H9 (cell line): ENCODE measurements at regions not wholly inside any gene's neighbourhood (a gene's known extent, or its start where the extent isn't known, plus 50 kb on each side); places are given as distances from the start of the nearest gene placed in this dataset.

Source experiments
- DNase-seq: peaks from one replicate; pipeline ENCODE4 v3.0.0-alpha.2; 2017
- H2AFZ ChIP-seq: one replicate; pipeline ENCODE4 v1.6.1; 2013; ENCODE audit warnings: mild to moderate bottlenecking, low read length, control low read depth, moderate library complexity
- H2AK5ac ChIP-seq: 2 replicates; pipeline ENCODE4 v1.6.1; 2013; ENCODE audit warnings: low read length, control low read depth, mixed read lengths; ENCODE audit not compliant: insufficient read length
- H2BK120ac ChIP-seq: one replicate; pipeline ENCODE4 v1.6.1; 2013; ENCODE audit warnings: low read depth, mild to moderate bottlenecking, low read length, control low read depth, inconsistent platforms; ENCODE audit not compliant: poor library complexity, severe bottlenecking
- H2BK12ac ChIP-seq: 2 replicates; pipeline ENCODE4 v1.6.1; 2013; ENCODE audit warnings: low read length, control low read depth, mixed read lengths, low read depth; ENCODE audit not compliant: insufficient read length
- H2BK15ac ChIP-seq: 2 replicates; pipeline ENCODE4 v1.6.1; 2013; ENCODE audit warnings: low read depth, low read length, control low read depth
- H2BK20ac ChIP-seq: one replicate; pipeline ENCODE4 v1.6.1; 2013; ENCODE audit warnings: low read depth, mild to moderate bottlenecking, low read length, control low read depth, inconsistent platforms; ENCODE audit not compliant: poor library complexity, severe bottlenecking
- H2BK5ac ChIP-seq: 2 replicates; pipeline ENCODE4 v1.6.1; 2013; ENCODE audit warnings: low read length, control low read depth, mixed read lengths; ENCODE audit not compliant: insufficient read length
- H3K14ac ChIP-seq: 2 replicates; pipeline ENCODE4 v1.6.1; 2013; ENCODE audit warnings: low read length, control low read depth; ENCODE audit not compliant: insufficient read depth
- H3K18ac ChIP-seq: 2 replicates; pipeline ENCODE4 v1.6.1; 2013; ENCODE audit warnings: low read depth, mild to moderate bottlenecking, mixed read lengths, low read length, control low read depth; ENCODE audit not compliant: insufficient read length
- H3K23ac ChIP-seq: 2 replicates; pipeline ENCODE4 v1.6.1; 2013; ENCODE audit warnings: low read length, control low read depth, mixed read lengths, low read depth; ENCODE audit not compliant: insufficient read length
- H3K23me2 ChIP-seq: 2 replicates; pipeline ENCODE4 v1.6.1; 2013; ENCODE audit warnings: low read depth, mild to moderate bottlenecking, mixed read lengths, low read length, control low read depth; ENCODE audit not compliant: insufficient read length, poor library complexity, severe bottlenecking
- H3K27ac ChIP-seq: 2 replicates; pipeline ENCODE4 v1.5.1; 2013; ENCODE audit warnings: low read length, control low read depth, mixed read lengths, low read depth; ENCODE audit not compliant: insufficient read length
- H3K27me3 ChIP-seq: 2 replicates; pipeline ENCODE4 v1.6.1; 2013; ENCODE audit warnings: low read length, control low read depth, inconsistent platforms; ENCODE audit not compliant: insufficient read depth
- H3K4ac ChIP-seq: 2 replicates; pipeline ENCODE4 v1.6.1; 2013; ENCODE audit warnings: low read depth, mild to moderate bottlenecking, control low read depth, inconsistent platforms, low read length, moderate library complexity
- H3K4me1 ChIP-seq: 2 replicates; pipeline ENCODE4 v1.6.1; 2013; ENCODE audit warnings: low read length, control low read depth, inconsistent platforms; ENCODE audit not compliant: insufficient read depth
- H3K4me2 ChIP-seq: 2 replicates; pipeline ENCODE4 v1.6.1; 2013; ENCODE audit warnings: low read length, control low read depth, mixed read lengths; ENCODE audit not compliant: insufficient read length, insufficient read depth
- H3K56ac ChIP-seq: 2 replicates; pipeline ENCODE4 v1.6.1; 2013; ENCODE audit warnings: low read depth, mild to moderate bottlenecking, mixed read lengths, low read length, control low read depth; ENCODE audit not compliant: insufficient read length
- H3K79me1 ChIP-seq: 2 replicates; pipeline ENCODE4 v1.6.1; 2013; ENCODE audit warnings: low read depth, mild to moderate bottlenecking, moderate library complexity, low read length, control low read depth, inconsistent platforms; ENCODE audit not compliant: insufficient read depth, poor library complexity, severe bottlenecking
- H3K79me2 ChIP-seq: 2 replicates; pipeline ENCODE4 v1.6.1; 2013; ENCODE audit warnings: low read length, control low read depth, inconsistent platforms; ENCODE audit not compliant: insufficient read depth
- H3K9ac ChIP-seq: 2 replicates; pipeline ENCODE4 v1.6.1; 2013; ENCODE audit warnings: low read length, control low read depth, mixed read lengths; ENCODE audit not compliant: insufficient read length; ENCODE audit errors: extremely low read depth
- H3K9me3 ChIP-seq: one replicate; pipeline ENCODE4 v1.6.1; 2013; ENCODE audit warnings: low read depth, low read length, inconsistent platforms; ENCODE audit not compliant: control insufficient read depth
- H3T11ph ChIP-seq: one replicate; pipeline ENCODE4 v1.6.1; 2013; ENCODE audit warnings: mild to moderate bottlenecking, low read length, control low read depth, inconsistent platforms
- H4K20me1 ChIP-seq: one replicate; pipeline ENCODE4 v1.6.1; 2013; ENCODE audit not compliant: control insufficient read depth, insufficient read length, insufficient read depth
- H4K5ac ChIP-seq: 2 replicates; pipeline ENCODE4 v1.6.1; 2013; ENCODE audit warnings: low read depth, mild to moderate bottlenecking, mixed read lengths, low read length, control low read depth; ENCODE audit not compliant: insufficient read length
- H4K8ac ChIP-seq: replicated peaks from 2 replicates; pipeline ENCODE4 v1.6.1; 2013; ENCODE audit warnings: low read length, control low read depth, mixed read lengths, low read depth; ENCODE audit not compliant: insufficient read length
- H4K91ac ChIP-seq: 2 replicates; pipeline ENCODE4 v1.6.1; 2013; ENCODE audit warnings: low read depth, mild to moderate bottlenecking, moderate library complexity, mixed read lengths, low read length, control low read depth; ENCODE audit not compliant: insufficient read length
- H3K27ac Mint-ChIP-seq, 3 experiments: 2 replicates in 2 of 3; 3 replicates in 1 of 3; pipeline ENCODE4 v1.8.0; 2020 to 2021; ENCODE audit warnings: mixed read lengths in 3 of 3, mild to moderate bottlenecking in 1 of 3, moderate library complexity in 1 of 3
- H3K27me3 Mint-ChIP-seq: 2 replicates; pipeline ENCODE4 v1.8.0; 2021; ENCODE audit warnings: low read depth, mild to moderate bottlenecking, moderate library complexity, mixed read lengths
- H3K36me3 Mint-ChIP-seq, 3 experiments: 2 replicates in 2 of 3; 3 replicates in 1 of 3; pipeline ENCODE4 v1.8.0; 2020 to 2021; ENCODE audit warnings: low read depth in 3 of 3, mixed read lengths in 3 of 3; ENCODE audit not compliant: insufficient read depth in 1 of 3
- H3K4me1 Mint-ChIP-seq, 2 experiments: 2 replicates each; pipeline ENCODE4 v1.8.0; 2020; ENCODE audit warnings: mixed read lengths in 2 of 2
- H3K4me3 Mint-ChIP-seq, 2 experiments: 2 replicates in 1 of 2; 3 replicates in 1 of 2; pipeline ENCODE4 v1.8.0; 2020 to 2021; ENCODE audit warnings: mild to moderate bottlenecking in 2 of 2, mixed read lengths in 2 of 2, moderate library complexity in 1 of 2
- H3K9me3 Mint-ChIP-seq, 2 experiments: 2 replicates in 1 of 2; 3 replicates in 1 of 2; pipeline ENCODE4 v1.8.0; 2020; ENCODE audit warnings: mild to moderate bottlenecking in 2 of 2, mixed read lengths in 2 of 2, moderate library complexity in 1 of 2
- CTCF ChIP-seq: fragments of 200-600 bp; sonication (generic); conservative IDR thresholded peaks from 3 replicates; pipeline ENCODE4 v1.8.0; 2021; ENCODE audit warnings: antibody characterized with exemption, mild to moderate bottlenecking
- whole genome bisulfite sequencing: extraction: QIAGEN DNeasy Blood & Tissue Kit; methylation state at CpG from one replicate; pipeline ENCODE4 v1.1.7; 2013; ENCODE audit warnings: missing lambda C conversion rate, low lambda C conversion rate, mixed read lengths; ENCODE audit not compliant: insufficient read length; ENCODE audit errors: extremely low coverage; 5-methylcytosine and 5-hydroxymethylcytosine counted together

- no peak overlapping the region for H3K27ac ChIP-seq
- H2BK12ac ChIP-seq, result no peak overlapping the region
- no peak overlapping the region for H3T11ph ChIP-seq
- H4K20me1 ChIP-seq, result no peaks in the 10 kb centered on the region
- H3K23me2 ChIP-seq, result no peaks in the 10 kb centered on the region
- peaks cover 9% of the 10 kb centered on the region for H3K4me1 ChIP-seq
- no peak overlapping the region for H4K8ac ChIP-seq
- H3K4me2 ChIP-seq, result no peak overlapping the region
- no peak overlapping the region for H2BK5ac ChIP-seq
- Mint-ChIP-seq H3K9me3 (peaks cover 9 to 11% of the 10 kb centered on the region in 2 experiments; a peak in 4 of 5 replicates), H3K4me3 (no peak overlapping the region), H3K27ac (no peak overlapping the region), H3K27me3 (no peaks in the 10 kb centered on the region), H3K36me3 (peaks cover 10 to 13% (median 10%) of the 10 kb centered on the region in 3 experiments), H3K4me1 (peaks cover 12 to 14% of the 10 kb centered on the region in 2 experiments)
- TF ChIP-seq CTCF, result no peak
- no peak overlapping the region for H3K9ac ChIP-seq
- no peak for DNase-seq
- H4K91ac ChIP-seq, result no peak overlapping the region
- H2BK120ac ChIP-seq, result no peak overlapping the region
- H3K18ac ChIP-seq, result no peak overlapping the region
- H3K27me3 ChIP-seq, result no peaks in the 10 kb centered on the region
- no peak overlapping the region for H2BK15ac ChIP-seq
- H3K79me1 ChIP-seq, result no peaks in the 10 kb centered on the region
- H2AK5ac ChIP-seq, result no peak overlapping the region
- no peaks in the 10 kb centered on the region for H3K79me2 ChIP-seq
- WGBS, result no CpG with 5 or more reads among the region's 9 CpGs
- H2AFZ ChIP-seq, result no peak overlapping the region
- no peak overlapping the region for H3K23ac ChIP-seq
- no peaks in the 10 kb centered on the region for H3K9me3 ChIP-seq
- H3K4ac ChIP-seq, result no peak overlapping the region
- H2BK20ac ChIP-seq, result no peak overlapping the region
- H3K14ac ChIP-seq, result no peak overlapping the region
- H4K5ac ChIP-seq, result no peak overlapping the region
- no peak overlapping the region for H3K56ac ChIP-seq
These were observed 136.3 kb upstream of the ANK3 start for GRCh38 chr10:60525716-60526585.
